ENCODE measurements at regions not wholly inside any gene's neighbourhood (a gene's known extent, or its start where the extent isn't known, plus 50 kb on each side); places are given as distances from the start of the nearest gene placed in this dataset.

- H3K27ac Mint-ChIP-seq: no peak overlapping the region
- no peaks in the 10 kb centered on the region for H4K20me1 ChIP-seq (replicated peaks; ENCODE audit: insufficient read depth)
- H3K4me1 ChIP-seq (ENCODE audit: insufficient read depth): no peaks in the 10 kb centered on the region
- H3K4me3 Mint-ChIP-seq: no peak overlapping the region
- no peaks in the 10 kb centered on the region for H3K27me3 ChIP-seq (ENCODE audit: insufficient read depth)
- H3K4me1 Mint-ChIP-seq: no peaks in the 10 kb centered on the region; the same call in 2 of the 3 replicates
- H3K4me3 ChIP-seq: no peak overlapping the region
- H3K36me3 ChIP-seq (ENCODE audit: insufficient read depth): no peaks in the 10 kb centered on the region; the same call in 1 of the 2 replicates
- H3K9me2 ChIP-seq (ENCODE audit: insufficient read depth): no peaks in the 10 kb centered on the region
- no peaks in the 10 kb centered on the region for H3K9me3 Mint-ChIP-seq
- TF ChIP-seq REST (IDR thresholded peaks at IDR 0.05; ENCODE audit: unreplicated experiment) (no peak), CREB1 (CRISPR knock-in tag; IDR thresholded peaks at IDR 0.05; ENCODE audit: low read depth) (no peak), POLR2AphosphoS5 (IDR thresholded peaks at IDR 0.05; ENCODE audit: low read depth) (no peak), JUNB (IDR thresholded peaks at IDR 0.05; ENCODE audit: unreplicated experiment) (no peak), EZH2 (IDR thresholded peaks at IDR 0.05; ENCODE audit: low read depth, unreplicated experiment) (no peak), ZNF114 (CRISPR knock-in tag; IDR thresholded peaks at IDR 0.05) (no peak), CTCF (conservative IDR thresholded peaks at IDR 0.05; ENCODE audit: low read depth in 2 of 2) (no peak), NANOG (IDR thresholded peaks at IDR 0.05; ENCODE audit: borderline replicate concordance) (no peak), ETS1 (IDR thresholded peaks at IDR 0.05) (no peak), STAT1 (IDR thresholded peaks at IDR 0.05; ENCODE audit: unreplicated experiment) (no peak), ZNF331 (CRISPR knock-in tag; IDR thresholded peaks at IDR 0.05; ENCODE audit: low read depth) (no peak), ZNF462 (CRISPR knock-in tag; IDR thresholded peaks at IDR 0.05) (no peak), EZH2phosphoT487 (IDR thresholded peaks at IDR 0.05; ENCODE audit: unreplicated experiment) (no peak)
- ATAC-seq (no peak), DNase-seq (ENCODE audit: low spot score) (no peak)
- no peaks in the 10 kb centered on the region for H3K36me3 Mint-ChIP-seq (ENCODE audit: low read depth)
- no peak overlapping the region for H3K4me2 ChIP-seq
- H2AFZ ChIP-seq: no peak overlapping the region
- no peaks in the 10 kb centered on the region for H3K27me3 Mint-ChIP-seq (ENCODE audit: insufficient read depth, low read depth, poor library complexity)
- no peaks in the 10 kb centered on the region for H3K79me2 ChIP-seq (replicated peaks; ENCODE audit: insufficient read depth)
- H3F3A ChIP-seq (replicated peaks; ENCODE audit: low read depth): no peaks in the 10 kb centered on the region
- no peak overlapping the region for H3K27ac ChIP-seq (ENCODE audit: low read depth)
These were observed 960.2 kb upstream of the EEF2KMT start for GRCh38 chr16:6057821-6058220.
